ENCODE measurements at regions not wholly inside any gene's neighbourhood (a gene's known extent, or its start where the extent isn't known, plus 50 kb on each side); places are given as distances from the start of the nearest gene placed in this dataset.

- FAIRE-seq (no peak), DNase-seq (ENCODE audit: low read depth in 1 of 2, low spot score in 2 of 2) (no peak)
- Histone ChIP-seq H3K4ac (replicated peaks; ENCODE audit: insufficient read length, low read depth, low read length) (no peak overlapping the region), H3K56ac (replicated peaks; ENCODE audit: insufficient read length, low read depth, low read length) (no peak overlapping the region), H3K4me1 (replicated peaks in 1 of 4; ENCODE audit: control insufficient read depth in 3 of 4, insufficient read depth in 4 of 4, low read length in 3 of 4) (peaks cover 0 to 8% (median 2%) of the 10 kb centered on the region in 4 experiments; a peak in 6 of 7 replicates), H3K14ac (ENCODE audit: insufficient read length) (no peak overlapping the region), H3K23ac (ENCODE audit: insufficient read length) (no peak overlapping the region), H3K79me1 (ENCODE audit: low read depth, low read length) (no peaks in the 10 kb centered on the region), H4K8ac (ENCODE audit: extremely low read depth, insufficient read depth, low read length) (no peak overlapping the region), H2AFZ (ENCODE audit: low read length) (no peak overlapping the region), H4K5ac (ENCODE audit: insufficient read length, low read depth, low read length) (no peak overlapping the region), H4K91ac (replicated peaks; ENCODE audit: insufficient read length, low read length) (no peak overlapping the region), H2BK15ac (ENCODE audit: low read length) (no peak overlapping the region), H3K36me3 (ENCODE audit: control insufficient read depth in 2 of 4, insufficient read depth in 4 of 4, low read length in 3 of 4) (no peaks in the 10 kb centered on the region), H3K27ac (ENCODE audit: low read depth, low read length) (no peak overlapping the region), H2BK5ac (ENCODE audit: low read depth, low read length) (no peak overlapping the region), H4K20me1 (replicated peaks in 1 of 2; ENCODE audit: control insufficient read depth in 1 of 2, insufficient read depth in 2 of 2, low read length in 2 of 2) (no peaks in the 10 kb centered on the region), H2BK12ac (ENCODE audit: low read depth, low read length) (no peak overlapping the region), H3K23me2 (ENCODE audit: low read depth, low read length) (peaks cover 2% of the 10 kb centered on the region; the same call in 1 of the 2 replicates), H3K27me3 (replicated peaks in 1 of 4; ENCODE audit: control insufficient read depth in 3 of 4, extremely low read depth in 1 of 4, insufficient read depth in 3 of 4, low read length in 3 of 4) (peaks cover 0 to 5% (median 3%) of the 10 kb centered on the region in 4 experiments; a peak in 4 of 7 replicates), H3K4me3 (ENCODE audit: extremely low read depth in 1 of 4, insufficient read depth in 2 of 4, low read depth in 3 of 4, low read length in 4 of 4) (no peak overlapping the region), H2BK120ac (replicated peaks; ENCODE audit: low read depth, low read length) (no peak overlapping the region), H3K9ac (replicated peaks in 1 of 4; ENCODE audit: extremely low read depth in 1 of 4, low read depth in 3 of 4, low read length in 3 of 4) (no peak overlapping the region), H3K18ac (ENCODE audit: extremely low read depth, low read length) (no peak overlapping the region), H3K4me2 (ENCODE audit: insufficient read depth in 1 of 2, low read depth in 2 of 2, low read length in 2 of 2) (no peak overlapping the region), H3K79me2 (ENCODE audit: control insufficient read depth in 1 of 2, insufficient read depth in 2 of 2, low read length in 2 of 2) (no peaks in the 10 kb centered on the region), H2BK20ac (ENCODE audit: low read length) (no peak overlapping the region), H2AK5ac (ENCODE audit: low read depth, low read length) (no peak overlapping the region), H3K9me3 (ENCODE audit: insufficient read depth in 2 of 2, low read depth in 1 of 2, low read length in 1 of 2) (no peaks in the 10 kb centered on the region)
- CTCF ChIA-PET (ENCODE audit: partially characterized antibody) = interaction anchor here (0.6 to 3.6 kb wide), 8 partner anchors 11 to 222 kb away, joined by 3 to 13 read pairs (median 8); no protein-coding TSS in a partner anchor
- POLR2A ChIA-PET (ENCODE audit: partially characterized antibody) = interaction anchor here (1.1 kb wide), 1 partner anchor 12 kb away, joined by 3 read pairs; no protein-coding TSS in a partner anchor
- 86% methylated on average over 1 of the region's 1 CpG; no CpG with 5 or more reads in 1 of the 2 experiments for WGBS, 2 experiments (ENCODE audit: extremely low coverage in 1 of 2, insufficient coverage in 1 of 2, insufficient read length in 1 of 2, insufficient replicate concordance in 2 of 2, low coverage in 1 of 2, low lambda C conversion rate in 2 of 2, missing lambda C conversion rate in 1 of 2)
- no peak for TF ChIP-seq MAFK (IDR thresholded peaks at IDR 0.05; ENCODE audit: low read depth, low read length)
Observed at GRCh38 chr5:116359592-116359991, 215.0 kb downstream of the SEMA6A start.

All from H1 (cell line).